ENCODE measurements at regions not wholly inside any gene's neighbourhood (a gene's known extent, or its start where the extent isn't known, plus 50 kb on each side); places are given as distances from the start of the nearest gene placed in this dataset.

- Histone ChIP-seq H3K27me3 (ENCODE audit: insufficient read depth, low read length) (no peaks in the 10 kb centered on the region), H3K4me1 (ENCODE audit: insufficient read depth, low read length) (no peaks in the 10 kb centered on the region), H3K27ac (ENCODE audit: low read depth, low read length) (no peak overlapping the region), H3K9me3 (ENCODE audit: low read depth, low read length) (no peaks in the 10 kb centered on the region), H3K4me2 (ENCODE audit: insufficient read depth, low read length) (no peak overlapping the region), H2AFZ (ENCODE audit: low read length) (no peak overlapping the region), H3K4me3 (ENCODE audit: insufficient read depth, low read length) (no peak overlapping the region), H4K20me1 (ENCODE audit: insufficient read depth, low read length) (no peaks in the 10 kb centered on the region), H3K79me2 (ENCODE audit: insufficient read depth, low read length) (no peaks in the 10 kb centered on the region), H3K36me3 (ENCODE audit: insufficient read depth, low read length) (no peaks in the 10 kb centered on the region)
- no peak for TF ChIP-seq CTCF (IDR thresholded peaks at IDR 0.05; ENCODE audit: extremely low read depth, low read depth, low read length)
- peak; percentile 64 for DNase-seq (ENCODE audit: insufficient read length, low spot score, missing footprints)
Measured at GRCh38 chr12:34391771-34392581, 369.7 kb downstream of the ALG10 start.

GRCh38 chr12:34392741-34393085 is 370.4 kb downstream of the ALG10 start:
- no peaks in the 10 kb centered on the region for H3K27me3 ChIP-seq (ENCODE audit: insufficient read depth, low read length)
- no peaks in the 10 kb centered on the region for H3K4me1 ChIP-seq (ENCODE audit: insufficient read depth, low read length)
- TF ChIP-seq CTCF (IDR thresholded peaks at IDR 0.05; ENCODE audit: extremely low read depth, low read depth, low read length): no peak
- H3K36me3 ChIP-seq (ENCODE audit: insufficient read depth, low read length): no peaks in the 10 kb centered on the region
- H3K79me2 ChIP-seq (ENCODE audit: insufficient read depth, low read length): no peaks in the 10 kb centered on the region
- H3K4me3 ChIP-seq (ENCODE audit: insufficient read depth, low read length): no peak overlapping the region
- no peak overlapping the region for H2AFZ ChIP-seq (ENCODE audit: low read length)
- H3K9me3 ChIP-seq (ENCODE audit: low read depth, low read length): no peaks in the 10 kb centered on the region
- H3K27ac ChIP-seq (ENCODE audit: low read depth, low read length): no peak overlapping the region
- DNase-seq (ENCODE audit: insufficient read length, low spot score, missing footprints): no peak
- H4K20me1 ChIP-seq (ENCODE audit: insufficient read depth, low read length): no peaks in the 10 kb centered on the region
- no peak overlapping the region for H3K4me2 ChIP-seq (ENCODE audit: insufficient read depth, low read length)

- Histone ChIP-seq H3K27me3 (ENCODE audit: insufficient read depth, low read length) (no peaks in the 10 kb centered on the region), H3K9me3 (ENCODE audit: low read depth, low read length) (no peaks in the 10 kb centered on the region), H2AFZ (ENCODE audit: low read length) (no peak overlapping the region), H3K36me3 (ENCODE audit: insufficient read depth, low read length) (no peaks in the 10 kb centered on the region), H3K4me1 (ENCODE audit: insufficient read depth, low read length) (no peaks in the 10 kb centered on the region), H3K79me2 (ENCODE audit: insufficient read depth, low read length) (no peaks in the 10 kb centered on the region), H3K27ac (ENCODE audit: low read depth, low read length) (no peak overlapping the region), H3K4me2 (ENCODE audit: insufficient read depth, low read length) (no peak overlapping the region), H4K20me1 (ENCODE audit: insufficient read depth, low read length) (no peaks in the 10 kb centered on the region), H3K4me3 (ENCODE audit: insufficient read depth, low read length) (no peak overlapping the region)
- peak; percentile 38 for DNase-seq (ENCODE audit: insufficient read length, low spot score, missing footprints)
- TF ChIP-seq CTCF (IDR thresholded peaks at IDR 0.05; ENCODE audit: extremely low read depth, low read depth, low read length): no peak
Measured at GRCh38 chr12:34393086-34393820, 371.0 kb downstream of the ALG10 start.

GRCh38 chr12:34393821-34394150 is 371.5 kb downstream of the ALG10 start:
- Histone ChIP-seq H3K27ac (ENCODE audit: low read depth, low read length) (no peak overlapping the region), H3K4me3 (ENCODE audit: insufficient read depth, low read length) (no peak overlapping the region), H4K20me1 (ENCODE audit: insufficient read depth, low read length) (no peaks in the 10 kb centered on the region), H2AFZ (ENCODE audit: low read length) (no peak overlapping the region), H3K4me2 (ENCODE audit: insufficient read depth, low read length) (no peak overlapping the region), H3K4me1 (ENCODE audit: insufficient read depth, low read length) (no peaks in the 10 kb centered on the region), H3K36me3 (ENCODE audit: insufficient read depth, low read length) (no peaks in the 10 kb centered on the region), H3K27me3 (ENCODE audit: insufficient read depth, low read length) (no peaks in the 10 kb centered on the region), H3K79me2 (ENCODE audit: insufficient read depth, low read length) (no peaks in the 10 kb centered on the region), H3K9me3 (ENCODE audit: low read depth, low read length) (no peaks in the 10 kb centered on the region)
- TF ChIP-seq CTCF (IDR thresholded peaks at IDR 0.05; ENCODE audit: extremely low read depth, low read depth, low read length): no peak
- no peak for DNase-seq (ENCODE audit: insufficient read length, low spot score, missing footprints)
